ENCODE measurements at regions not wholly inside any gene's neighbourhood (a gene's known extent, or its start where the extent isn't known, plus 50 kb on each side); places are given as distances from the start of the nearest gene placed in this dataset.

DNA sequence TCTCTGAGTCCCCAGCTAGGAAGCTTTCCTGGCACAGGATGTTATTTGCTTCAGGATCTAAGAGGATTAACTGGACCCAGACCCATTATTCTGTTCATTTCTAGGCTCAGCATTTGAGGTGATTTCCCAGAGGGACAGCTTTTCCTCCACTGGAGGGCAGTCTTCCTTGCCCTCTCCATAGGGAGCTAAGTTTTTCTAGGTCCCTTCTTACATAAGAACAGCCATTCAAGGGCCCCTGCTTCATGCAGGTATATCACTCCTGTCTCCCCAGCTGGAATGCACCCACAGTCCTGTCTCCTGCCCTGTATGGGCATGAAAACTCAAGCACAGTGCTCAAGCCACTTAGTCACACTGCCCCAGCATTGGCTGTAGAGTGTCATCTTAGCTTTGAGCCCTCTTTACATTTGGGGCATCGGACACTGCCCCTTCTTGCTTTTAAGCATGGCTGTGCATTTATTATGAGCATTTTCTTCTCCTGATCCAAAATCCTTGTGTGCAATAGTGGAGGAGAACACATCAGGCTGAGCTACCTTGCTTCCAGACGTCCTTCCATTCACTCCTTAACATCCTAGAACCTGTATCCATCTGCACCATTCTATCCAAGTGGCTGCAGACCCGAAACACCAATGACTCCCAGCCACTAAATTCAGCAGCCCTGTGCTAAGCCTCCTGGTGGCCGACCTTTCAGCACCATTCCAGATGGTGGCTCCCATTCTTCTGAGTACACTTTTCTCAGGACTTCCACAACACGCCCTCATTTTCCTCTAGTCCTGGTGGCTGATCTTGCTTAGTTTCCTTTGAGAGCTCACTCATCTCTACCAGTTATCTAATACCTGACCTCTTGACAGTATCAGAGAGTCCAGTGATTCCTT is 80.0 kb downstream of the COPS8 start:
- DNase-seq (no peak), ATAC-seq (peak; percentile 4)
- intact Hi-C loops (cut with micrococcal nuclease): loop anchor here (10.0 kb wide), 1 partner anchor 239 kb away; no protein-coding TSS in a partner anchor

DNA sequence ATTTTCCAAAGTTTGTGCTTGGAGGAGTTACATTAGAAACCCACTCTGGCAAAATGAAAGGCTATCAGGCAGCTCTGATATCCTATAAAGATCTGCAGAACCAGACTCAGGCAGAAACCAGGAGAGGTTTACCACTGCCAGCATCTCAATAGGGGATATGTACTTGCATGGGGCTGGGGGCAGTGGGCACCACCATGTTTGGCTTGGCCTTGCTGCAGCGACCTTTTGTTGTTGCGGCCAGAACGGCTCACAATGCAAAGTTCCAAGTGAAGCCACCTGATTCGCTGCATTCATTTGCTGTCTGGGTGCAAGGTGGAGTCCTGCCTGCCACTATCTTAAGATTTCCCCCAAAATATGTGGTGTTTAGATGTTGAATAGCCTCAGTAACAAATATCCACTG is 81.3 kb downstream of the COPS8 start:
- DNase-seq (no peak), ATAC-seq (no peak)
- intact Hi-C loops (cut with micrococcal nuclease): loop anchor here (10.0 kb wide), 1 partner anchor 238 kb away; no protein-coding TSS in a partner anchor

DNA sequence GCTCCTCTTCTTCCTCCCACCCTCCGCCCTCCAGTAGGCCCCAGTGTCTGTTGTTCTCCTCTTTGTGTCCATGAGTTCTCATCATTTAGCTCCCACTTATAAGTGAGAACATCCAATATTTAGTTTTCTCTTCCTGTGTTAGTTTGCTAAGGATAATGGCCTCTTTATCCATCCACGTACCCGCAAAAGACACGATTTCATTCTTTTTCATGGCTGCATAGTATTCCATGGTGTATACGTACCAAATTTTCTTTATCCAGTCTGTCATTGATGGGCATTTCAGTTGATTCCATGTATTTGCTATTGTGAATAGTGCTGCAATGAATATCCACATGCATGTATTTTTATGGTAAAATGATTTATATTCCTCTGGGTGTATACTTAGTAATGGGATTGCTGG is 82.2 kb downstream of the COPS8 start:
- no peak for ATAC-seq
- intact Hi-C loops (cut with micrococcal nuclease): loop anchor here (10.0 kb wide), 1 partner anchor 237 kb away; no protein-coding TSS in a partner anchor
- no peak for DNase-seq

DNA sequence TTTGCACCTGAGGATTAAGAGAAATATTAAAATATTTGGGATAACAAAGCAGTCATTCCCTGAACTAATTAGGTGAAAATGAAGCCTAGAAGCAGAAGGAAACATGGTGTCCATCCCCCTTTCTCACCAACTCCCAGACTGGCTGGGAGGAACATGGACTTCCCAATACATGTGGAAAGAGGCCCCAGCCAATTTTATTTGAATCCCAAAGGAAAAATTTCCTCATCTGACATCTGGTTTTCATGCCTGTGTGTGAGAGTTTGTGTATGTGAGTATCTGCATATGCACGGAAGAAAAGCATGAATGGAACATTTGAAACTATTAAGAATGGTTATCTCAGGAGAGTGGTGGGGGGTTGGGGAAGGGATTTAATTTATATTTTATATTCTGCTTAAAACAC is 84.3 kb downstream of the COPS8 start:
- DNase-seq (no peak), ATAC-seq (peak; percentile 79)
- intact Hi-C loops (cut with micrococcal nuclease): no loop called here

DNA sequence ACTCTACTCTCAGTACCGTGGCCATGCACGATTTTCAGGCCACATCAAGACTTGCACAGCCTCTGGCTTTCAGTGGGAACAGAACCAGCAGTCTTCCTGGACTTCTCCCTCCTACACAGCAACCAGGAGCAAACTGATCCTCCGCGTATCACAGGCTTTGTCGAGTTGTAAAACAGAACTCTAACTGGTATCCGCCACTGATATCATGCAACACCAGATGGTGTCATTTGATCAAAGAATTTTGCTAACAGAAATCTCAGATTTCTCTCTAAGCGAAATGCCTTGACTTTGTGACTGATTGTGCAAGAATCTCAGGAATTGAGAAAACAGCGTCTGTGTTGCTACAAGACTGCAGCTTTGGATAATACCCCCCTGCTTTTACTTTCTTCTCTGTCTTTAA is 85.7 kb downstream of the COPS8 start:
- DNase-seq (no peak), ATAC-seq (peak; percentile 89)
- intact Hi-C loops (cut with micrococcal nuclease): no loop called here

DNA sequence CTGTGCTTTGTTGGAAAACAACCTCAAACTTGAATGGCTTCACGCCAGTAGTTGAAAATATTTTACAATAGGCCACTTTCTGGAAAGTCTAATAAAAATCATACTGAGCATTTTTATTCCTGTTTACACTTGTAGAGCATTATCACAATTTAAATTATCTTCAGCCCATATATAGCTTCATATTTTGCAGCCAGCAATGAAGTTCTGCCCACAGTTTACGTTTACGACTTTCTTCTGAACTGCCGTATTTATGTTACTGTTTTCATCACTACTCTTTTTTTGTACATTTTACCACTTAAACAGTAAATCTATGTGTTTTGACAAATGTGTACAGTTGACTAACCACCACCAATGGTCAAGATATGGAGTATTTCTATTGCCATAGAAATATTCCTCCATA is 86.2 kb downstream of the COPS8 start:
- intact Hi-C loops (cut with micrococcal nuclease): no loop called here
- no peak for ATAC-seq
- no peak for DNase-seq

DNA sequence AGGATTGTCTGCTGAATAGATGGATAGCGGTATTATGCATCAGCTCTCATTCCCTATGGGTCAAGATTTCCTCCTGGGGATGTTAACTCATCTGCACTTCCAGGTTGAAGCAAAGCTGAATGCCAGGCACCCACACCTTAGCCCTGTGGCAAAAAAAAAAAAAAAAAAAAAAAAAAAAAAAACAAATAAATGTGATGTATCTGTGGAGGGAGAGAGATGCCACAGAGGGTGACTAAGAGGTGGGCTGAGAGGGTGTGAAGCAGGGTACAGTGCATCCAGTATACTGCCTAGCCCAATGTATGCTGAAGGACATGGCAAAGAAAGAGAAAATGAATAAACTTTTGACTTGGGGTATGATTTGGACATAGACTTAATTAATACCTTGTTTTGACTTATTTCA is 91.4 kb downstream of the COPS8 start:
- ATAC-seq: no peak
- intact Hi-C loops (cut with micrococcal nuclease): no loop called here

DNA sequence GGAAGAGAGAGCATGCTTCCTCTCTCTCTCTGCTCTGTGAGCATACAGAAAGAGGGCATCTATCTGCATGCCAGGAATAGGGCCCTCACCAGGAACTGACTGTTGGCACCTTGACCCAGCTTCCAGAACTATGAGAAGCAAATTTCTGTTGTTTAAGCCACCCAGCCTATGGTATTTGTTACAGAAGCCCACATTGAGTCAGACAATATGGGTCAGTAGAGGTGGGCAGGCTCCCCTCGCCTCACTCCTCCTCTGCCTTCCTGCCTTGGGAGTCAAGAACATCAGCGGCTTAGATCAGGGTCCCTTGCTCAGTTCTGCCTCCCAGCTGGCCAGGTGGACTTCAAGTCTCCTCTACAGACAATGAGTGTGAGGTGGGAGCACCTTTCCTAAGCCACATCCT is 92.3 kb downstream of the COPS8 start:
- intact Hi-C loops (cut with micrococcal nuclease): no loop called here
- DNase-seq: no peak
- no peak for ATAC-seq

More for the DNA sequence above, 91.4 kb downstream of the COPS8 start:
- no peak for DNase-seq

DNA sequence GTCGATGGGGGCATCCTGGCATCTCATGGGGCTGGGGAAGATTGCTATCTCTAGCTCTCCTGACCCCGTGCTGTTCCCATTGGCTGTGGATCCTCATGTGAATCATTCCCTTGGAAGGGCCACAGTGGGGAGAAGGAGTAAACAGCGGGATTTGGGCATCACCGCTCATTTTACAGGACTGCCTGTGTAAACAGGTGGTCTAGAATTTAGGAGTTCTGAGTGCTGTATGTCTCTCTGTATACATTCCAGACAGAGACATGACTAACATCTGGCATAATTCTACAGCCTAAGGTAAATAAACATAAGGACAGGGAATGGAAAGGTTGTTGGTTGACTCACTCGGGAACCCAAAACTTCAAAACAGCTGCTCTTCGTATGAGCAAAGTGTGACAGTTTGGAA is 92.7 kb downstream of the COPS8 start:
- no peak for ATAC-seq
- DNase-seq: no peak
- intact Hi-C loops (cut with micrococcal nuclease): no loop called here

DNA sequence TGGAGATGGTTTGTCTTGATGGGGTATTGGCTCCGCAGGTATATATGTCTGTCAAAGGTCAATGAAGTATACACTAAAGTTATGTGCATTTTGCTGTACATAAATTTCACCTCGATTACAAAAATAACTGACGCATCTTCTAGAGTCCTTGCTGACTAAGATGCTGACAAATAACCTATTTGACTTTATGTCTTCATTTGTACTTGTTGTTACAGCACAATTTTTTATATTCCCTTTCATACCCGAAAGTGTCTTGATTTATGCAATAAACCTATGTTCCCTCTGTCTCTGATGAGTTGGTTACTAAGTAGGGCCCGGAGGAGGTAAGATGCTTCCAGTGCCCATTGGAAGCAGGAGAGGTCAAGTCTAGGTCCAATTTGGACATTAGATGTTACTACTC is 93.5 kb downstream of the COPS8 start:
- ATAC-seq: no peak
- DNase-seq: no peak
- intact Hi-C loops (cut with micrococcal nuclease): no loop called here

DNA sequence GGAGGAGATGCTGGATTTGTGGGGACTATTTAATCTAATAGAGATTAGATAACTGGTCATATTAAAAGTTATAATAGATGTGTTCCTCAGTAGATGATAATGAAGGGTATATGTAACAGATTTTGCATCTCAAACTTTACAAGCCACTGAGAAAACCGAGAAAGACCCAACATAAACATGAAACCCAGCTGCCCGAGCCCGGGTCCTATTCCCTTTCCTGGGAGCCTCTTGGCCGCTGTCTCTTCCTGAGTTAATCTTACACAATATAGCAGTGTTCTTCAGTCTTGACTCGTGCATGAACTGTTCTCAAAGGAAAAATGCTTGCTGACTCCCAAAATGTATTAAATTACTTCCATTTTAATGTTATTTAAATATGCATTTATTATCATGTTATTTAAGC is 94.5 kb downstream of the COPS8 start:
- intact Hi-C loops (cut with micrococcal nuclease): no loop called here
- ATAC-seq (peak; percentile 72), DNase-seq (peak; percentile 39)

DNA sequence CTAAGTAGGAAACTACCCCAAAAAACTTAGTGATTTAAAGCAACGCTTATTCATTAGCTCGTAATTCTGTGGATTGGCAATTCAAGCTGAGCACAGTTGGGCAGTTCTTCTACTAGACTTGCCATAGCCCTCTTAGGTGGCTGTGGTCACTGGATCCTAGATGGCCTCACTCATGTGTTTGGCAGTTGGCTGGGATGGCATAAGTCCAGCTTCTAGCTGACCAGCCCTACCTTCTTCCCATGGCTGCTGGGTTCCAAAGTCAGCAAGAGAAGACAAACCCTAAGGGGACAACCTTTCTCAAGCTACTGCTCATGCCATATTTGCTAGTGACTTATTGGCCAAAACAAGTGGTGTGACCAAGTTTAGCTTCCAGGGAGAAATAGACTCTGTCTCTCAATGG is 95.3 kb downstream of the COPS8 start:
- DNase-seq: no peak
- ATAC-seq: peak; percentile 48
- intact Hi-C loops (cut with micrococcal nuclease): no loop called here

DNA sequence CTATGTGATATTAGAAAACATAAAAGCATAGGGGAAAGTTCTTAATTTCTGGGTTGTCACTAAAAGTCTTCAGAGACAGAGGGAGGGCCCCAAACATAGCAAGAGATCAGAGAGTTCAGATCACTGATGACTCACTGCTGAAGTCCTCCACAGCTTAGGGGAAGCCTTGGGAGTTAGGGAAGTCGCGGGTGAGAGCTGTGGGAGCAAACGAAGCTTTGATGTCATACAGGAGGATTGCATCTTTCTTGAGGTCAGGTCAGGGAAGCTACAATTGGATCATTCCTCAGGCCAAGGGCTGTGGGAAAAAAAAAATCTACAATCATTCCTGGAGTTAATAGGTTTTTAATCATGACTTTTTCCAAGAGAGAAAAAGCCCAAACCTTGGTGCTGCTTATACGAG is 96.2 kb downstream of the COPS8 start:
- ATAC-seq (peak; percentile 73), DNase-seq (no peak)
- intact Hi-C loops (cut with micrococcal nuclease): no loop called here

DNA sequence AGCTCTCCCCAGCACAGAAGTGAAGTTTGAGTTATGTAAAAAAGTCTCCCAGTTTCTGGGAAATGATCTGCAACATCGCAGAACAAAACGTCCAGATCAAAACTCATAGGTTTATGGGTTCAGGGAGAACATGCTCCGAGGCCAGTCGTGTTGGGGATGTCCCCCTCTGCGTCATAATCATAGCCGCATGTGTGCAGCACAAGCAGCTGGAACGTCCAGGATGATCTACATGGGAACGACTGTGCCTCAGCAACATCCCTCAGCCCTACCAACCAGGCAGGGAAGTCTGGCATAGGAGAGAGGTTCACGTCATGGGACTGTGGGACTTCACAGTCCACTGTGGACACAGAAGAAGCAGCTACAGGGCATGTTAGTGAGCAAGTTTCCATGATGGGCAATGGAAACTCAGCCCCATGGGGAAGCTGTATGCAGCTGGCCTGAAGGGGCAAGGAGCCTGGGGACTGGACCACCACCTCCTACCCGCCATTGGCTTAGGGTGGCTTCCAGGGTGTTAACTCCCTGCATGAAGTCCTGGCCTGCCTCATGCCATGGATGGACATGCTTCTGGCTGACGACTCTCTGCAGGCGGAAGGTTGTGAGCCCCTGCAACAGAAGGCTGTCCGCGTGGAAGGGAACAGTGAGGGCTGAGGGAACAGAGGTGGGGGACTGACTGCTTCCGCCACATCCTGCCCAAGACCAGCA is 96.9 kb downstream of the COPS8 start:
- ATAC-seq: peak; percentile 43
- DNase-seq: no peak
- intact Hi-C loops (cut with micrococcal nuclease): no loop called here

DNA sequence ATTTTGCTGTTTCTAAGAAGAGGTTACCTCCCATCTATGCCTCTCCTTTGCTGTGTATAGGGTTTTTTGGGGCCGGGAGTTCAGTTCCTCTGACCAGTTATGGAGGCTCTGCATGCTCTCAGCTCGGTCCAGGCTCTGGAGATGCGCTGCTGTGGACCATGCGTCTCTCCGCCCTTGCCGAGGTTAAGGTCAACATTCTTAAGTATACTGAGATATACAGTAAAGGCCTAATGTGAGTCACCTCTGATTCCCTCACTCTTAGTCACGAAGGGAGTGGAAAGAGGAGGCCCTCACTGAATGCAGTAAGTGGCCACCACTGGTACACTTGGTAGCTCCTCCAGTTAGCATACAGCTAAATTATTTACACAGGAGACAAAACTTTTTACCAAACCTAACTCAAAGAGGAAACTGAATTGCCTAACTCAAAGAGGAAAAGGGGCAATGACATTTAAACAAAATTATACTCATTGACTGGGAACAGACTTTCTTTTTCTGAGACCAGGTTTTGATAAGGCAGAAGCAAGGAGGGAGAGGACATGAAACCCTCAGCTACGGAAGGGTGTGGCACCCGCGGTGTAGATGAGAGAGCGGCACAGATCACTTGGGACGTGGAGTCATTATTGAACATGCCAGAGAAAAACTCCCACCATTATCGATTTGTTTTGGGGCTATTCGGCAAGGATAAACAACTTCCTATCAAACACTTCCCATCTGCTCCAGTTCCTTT is 98.7 kb downstream of the COPS8 start:
- ATAC-seq (no peak), DNase-seq (no peak)
- intact Hi-C loops (cut with micrococcal nuclease): no loop called here

DNA sequence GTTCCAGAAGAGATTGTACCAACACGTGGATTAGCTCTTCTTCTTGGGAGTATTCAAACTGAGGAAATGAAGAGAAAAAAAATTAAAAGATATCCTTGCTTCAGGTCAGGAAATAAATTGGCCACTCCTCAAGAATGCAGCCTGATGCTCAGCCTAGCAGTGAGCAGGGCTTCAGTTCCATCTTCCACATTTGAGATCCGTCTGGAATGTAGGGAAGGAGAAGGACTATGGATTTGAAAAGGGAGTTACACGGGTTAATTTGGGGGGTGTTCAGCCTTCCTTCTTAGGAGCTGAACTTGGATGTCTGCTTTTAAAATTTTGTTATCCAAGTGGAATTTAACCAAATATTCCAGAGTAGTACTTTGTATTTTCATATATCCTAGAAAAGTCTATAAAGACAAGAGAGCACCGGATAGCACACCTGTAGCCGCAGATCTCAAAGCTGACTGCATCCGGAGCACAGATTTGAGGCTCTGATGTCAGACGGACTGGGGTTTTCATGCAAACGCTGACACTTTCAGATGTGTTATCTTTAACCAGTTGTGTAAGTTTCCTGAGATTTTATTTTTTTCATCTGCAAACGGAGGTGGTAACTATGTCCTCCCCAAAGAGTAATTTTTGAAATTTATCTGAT is 99.3 kb downstream of the COPS8 start:
- DNase-seq: no peak
- ATAC-seq: no peak
- intact Hi-C loops (cut with micrococcal nuclease): no loop called here

DNA sequence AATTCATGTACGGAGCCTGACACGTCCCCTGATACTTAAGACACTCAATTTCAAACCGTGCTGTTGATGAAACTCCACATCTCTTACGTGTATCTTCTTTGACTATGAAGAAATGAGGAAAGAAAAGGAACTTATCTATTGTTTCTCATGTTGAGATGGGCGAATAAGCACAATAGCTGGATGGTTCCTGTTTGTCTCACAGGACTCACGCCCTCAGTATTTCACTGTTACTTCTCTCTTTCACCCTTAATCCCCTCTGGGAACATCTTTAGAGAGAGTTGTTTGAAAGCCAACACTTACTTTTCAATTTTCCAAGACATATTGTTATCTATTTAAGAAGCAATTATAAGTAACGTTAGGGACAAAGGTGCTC is 99.8 kb downstream of the COPS8 start:
- DNase-seq (no peak), ATAC-seq (no peak)
- intact Hi-C loops (cut with micrococcal nuclease): no loop called here

DNA sequence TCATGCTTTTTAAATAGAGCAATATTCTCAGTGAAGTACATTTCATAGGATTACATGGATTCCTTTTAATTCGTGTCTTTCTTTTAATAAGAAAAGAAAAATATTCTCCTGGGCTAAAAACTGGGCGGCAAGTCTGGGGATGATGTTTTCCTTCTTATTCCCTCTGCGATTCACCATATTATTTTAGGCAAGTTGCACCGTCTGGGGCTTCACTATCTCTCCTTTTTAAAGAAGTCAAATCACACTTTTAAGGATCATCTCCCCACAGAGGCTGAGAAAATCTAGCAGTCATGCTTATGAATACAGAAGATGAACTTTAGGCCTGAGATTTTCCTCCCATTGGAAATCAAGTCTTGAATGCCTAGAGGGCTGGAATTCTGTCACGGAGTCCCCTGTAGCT is 104.1 kb downstream of the COPS8 start:
- intact Hi-C loops (cut with micrococcal nuclease): no loop called here
- ATAC-seq: peak; percentile 57
- DNase-seq: no peak

DNA sequence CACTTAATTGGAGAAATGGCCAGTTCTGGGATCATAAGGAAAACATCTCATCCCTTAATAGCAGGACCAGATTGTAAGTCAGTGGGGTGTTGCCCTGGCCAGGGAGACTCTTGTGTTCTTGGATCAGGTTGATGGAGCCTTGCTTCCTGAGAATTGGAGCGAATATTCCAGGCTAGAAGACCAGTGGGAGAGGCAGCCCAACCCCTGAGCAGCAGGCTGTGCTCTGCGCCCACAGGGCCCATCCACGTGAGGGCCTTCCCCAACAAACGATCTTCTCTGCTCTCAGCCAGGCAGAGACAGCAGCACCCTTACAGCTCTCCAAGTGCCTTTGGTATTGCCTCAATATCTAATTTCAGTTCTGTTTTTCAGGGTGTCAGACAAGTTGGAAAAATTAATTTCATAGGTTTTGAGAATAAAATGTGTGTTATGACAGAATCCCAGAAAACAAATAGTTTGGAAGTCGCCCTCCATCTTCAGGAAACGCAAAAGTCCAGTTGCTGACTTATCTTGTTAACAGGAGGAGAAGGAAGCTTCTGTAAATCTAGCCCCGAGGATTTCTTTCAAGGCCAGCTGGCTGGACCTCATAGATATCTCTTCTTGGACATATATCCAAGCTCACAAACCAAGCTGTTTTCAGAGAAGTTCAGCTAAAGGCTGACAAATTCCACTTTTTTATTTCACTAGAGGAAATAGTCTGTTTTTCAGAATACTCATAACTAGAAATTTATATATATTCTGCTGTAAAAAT is 105.5 kb downstream of the COPS8 start:
- intact Hi-C loops (cut with micrococcal nuclease): no loop called here
- DNase-seq: peak; percentile 63
- peak; percentile 83 for ATAC-seq

Measured in left ventricle myocardium superior (tissue), 1 donor.